H1 (cell line): ENCODE measurements at regions not wholly inside any gene's neighbourhood (a gene's known extent, or its start where the extent isn't known, plus 50 kb on each side); places are given as distances from the start of the nearest gene placed in this dataset.

Experiments
- CHD1 ChIP-seq: IDR thresholded peaks from 2 replicates; pipeline ENCODE4 v1.6.1; 2012; ENCODE audit warnings: low read depth, low read length, improper control_type of control experiment
- EP300 ChIP-seq, 2 experiments: IDR thresholded peaks; 1 replicate in 1 of 2; 2 replicates in 1 of 2; pipeline ENCODE4 v1.6.1; 2011 to 2012; ENCODE audit warnings: low read depth in 2 of 2, low read length in 2 of 2, mild to moderate bottlenecking in 2 of 2, borderline replicate concordance in 1 of 2, inconsistent platforms in 1 of 2, moderate library complexity in 1 of 2
- POLR2A ChIP-seq, 2 experiments: IDR thresholded peaks; 1 replicate in 1 of 2; 2 replicates in 1 of 2; pipeline ENCODE4 v1.6.1; 2011; ENCODE audit warnings: low read depth in 2 of 2, low read length in 2 of 2, mild to moderate bottlenecking in 2 of 2; ENCODE audit errors: control extremely low read depth in 1 of 2
- RNF2 ChIP-seq: fragments of 200-900, 300-1000 bp; sonication (generic); IDR thresholded peaks from 2 replicates; pipeline ENCODE4 v1.7.1; 2016; ENCODE audit warnings: borderline replicate concordance, low read depth, mild to moderate bottlenecking, antibody characterized with exemption, low read length; ENCODE audit not compliant: poor library complexity, severe bottlenecking; ENCODE audit errors: missing control alignments

GRCh38 chr18:72409903-72410302, 134.2 kb downstream of the CBLN2 start (continued):
- TF ChIP-seq EP300 (IDR thresholded peaks at IDR 0.05; ENCODE audit: borderline replicate concordance in 1 of 2, low read depth in 2 of 2, low read length in 2 of 2) (no peak), POLR2A (IDR thresholded peaks at IDR 0.05; ENCODE audit: control extremely low read depth in 1 of 2, low read depth in 2 of 2, low read length in 2 of 2) (no peak), CHD1 (no peak), RNF2 (no peak)
